Stimulated activated memory B cell treated with anti-CD40 and anti-IgM and Interleukin-4, amounts not matched to agents 10 μg/mL and 1 μg/mL and 100 μg/mL, for 72 hours (primary cell): ENCODE measurements at regions not wholly inside any gene's neighbourhood (a gene's known extent, or its start where the extent isn't known, plus 50 kb on each side); places are given as distances from the start of the nearest gene placed in this dataset.
A peak's percentile ranks its signal among the peaks of the same experiment; 100 is the strongest.

Experiments
- ATAC-seq: fragments of 150-1000 bp; cut with Tn5 transposase; 2 replicates; pipeline ENCODE4 v1.10.0; 2021
- H3K27ac Mint-ChIP-seq: one replicate; pipeline ENCODE4 v1.8.0; 2022; ENCODE audit warnings: mild to moderate bottlenecking, mixed read lengths
- H3K27me3 Mint-ChIP-seq: one replicate; pipeline ENCODE4 v1.8.0; 2022; ENCODE audit warnings: mixed read lengths
- H3K36me3 Mint-ChIP-seq: one replicate; pipeline ENCODE4 v1.8.0; 2022; ENCODE audit warnings: mixed read lengths
- H3K4me1 Mint-ChIP-seq: one replicate; pipeline ENCODE4 v1.8.0; 2022; ENCODE audit warnings: mixed read lengths
- H3K4me3 Mint-ChIP-seq: one replicate; pipeline ENCODE4 v1.8.0; 2022; ENCODE audit warnings: mild to moderate bottlenecking, moderate library complexity, mixed read lengths
- H3K9me3 Mint-ChIP-seq: one replicate; pipeline ENCODE4 v1.8.0; 2022; ENCODE audit warnings: mixed read lengths

DNA sequence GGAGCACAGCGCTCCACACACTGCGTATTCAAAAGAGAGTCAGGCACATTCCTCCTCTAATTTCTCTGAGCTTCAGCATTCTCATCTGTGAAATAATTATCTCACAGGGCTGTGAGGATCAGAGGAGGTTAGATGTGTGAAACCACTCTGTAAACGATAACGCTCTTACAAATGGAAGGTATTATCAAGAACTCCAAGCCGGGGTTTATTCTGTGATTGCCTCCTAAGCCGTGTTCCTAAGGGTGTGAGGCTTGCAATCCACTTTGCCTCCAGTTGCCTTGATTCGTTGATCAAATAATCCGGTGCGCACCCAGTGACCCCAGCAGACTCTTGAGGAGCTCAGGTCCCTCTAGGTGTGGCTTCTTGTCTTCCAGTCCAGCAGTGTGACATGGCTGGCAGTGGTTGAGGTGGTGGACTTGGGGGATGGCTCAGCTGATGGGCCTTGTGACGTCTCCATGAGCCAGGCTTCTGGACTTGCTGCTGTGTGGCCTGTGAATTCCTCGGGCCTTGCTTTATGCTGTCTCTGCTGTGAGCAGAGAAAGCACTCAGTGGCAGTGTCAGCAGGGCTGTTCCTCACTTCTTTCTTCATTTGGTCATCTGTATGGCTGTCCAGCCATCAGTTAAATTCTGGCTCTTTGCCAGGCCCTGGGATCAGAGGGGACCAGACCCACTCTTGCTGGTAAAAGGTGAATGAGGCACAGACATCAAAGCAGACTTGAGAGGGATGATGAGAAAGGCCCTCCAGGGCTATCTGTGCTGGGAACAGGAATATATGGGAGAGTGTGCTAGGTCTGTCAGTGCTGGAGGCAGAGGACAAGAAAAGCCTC lies 71.0 kb downstream of the SLC25A47 start:
- Mint-ChIP-seq H3K27me3 (no peaks in the 10 kb centered on the region), H3K4me1 (peaks cover 2% of the 10 kb centered on the region), H3K4me3 (no peak overlapping the region), H3K9me3 (no peaks in the 10 kb centered on the region), H3K36me3 (peaks cover 28% of the 10 kb centered on the region), H3K27ac (no peak overlapping the region)
- no peak for ATAC-seq

- Mint-ChIP-seq H3K27ac (no peak overlapping the region), H3K4me3 (no peak overlapping the region), H3K27me3 (no peaks in the 10 kb centered on the region), H3K4me1 (peaks cover 12% of the 10 kb centered on the region), H3K9me3 (no peaks in the 10 kb centered on the region), H3K36me3 (peaks cover 28% of the 10 kb centered on the region)
- ATAC-seq = no peak
Observed at GRCh38 chr14:100394886-100395672, 71.9 kb downstream of the SLC25A47 start.

GRCh38 chr14:100396266-100396795 lies 73.2 kb downstream of the SLC25A47 start:
- ATAC-seq = no peak
- Mint-ChIP-seq H3K9me3 (no peaks in the 10 kb centered on the region), H3K27ac (no peak overlapping the region), H3K4me3 (no peak overlapping the region), H3K27me3 (no peaks in the 10 kb centered on the region), H3K4me1 (peaks cover 12% of the 10 kb centered on the region), H3K36me3 (peaks cover 21% of the 10 kb centered on the region)

DNA sequence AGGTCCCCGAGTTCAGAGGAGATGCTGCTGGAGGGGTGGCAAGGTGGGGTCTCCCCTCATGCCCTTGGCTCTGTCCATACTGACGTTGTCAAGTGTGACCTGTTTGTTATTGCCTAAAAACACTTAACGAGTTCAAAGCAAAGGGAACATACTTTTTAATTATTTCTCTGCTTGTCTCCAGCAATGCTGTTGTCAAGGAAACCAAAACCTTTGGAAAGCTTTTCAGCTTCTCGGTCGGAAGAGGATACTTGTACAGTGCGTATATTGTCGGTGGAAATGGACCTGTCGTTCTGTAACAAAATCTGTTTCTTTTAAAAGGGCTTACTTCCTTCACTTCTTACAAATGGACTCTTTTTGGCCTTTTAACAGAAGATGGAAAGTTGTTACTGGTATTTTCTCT lies 73.9 kb downstream of the SLC25A47 start:
- H3K9me3 Mint-ChIP-seq = no peaks in the 10 kb centered on the region
- no peak overlapping the region for H3K27ac Mint-ChIP-seq
- H3K4me3 Mint-ChIP-seq = no peak overlapping the region
- peaks cover 12% of the 10 kb centered on the region for H3K4me1 Mint-ChIP-seq
- no peaks in the 10 kb centered on the region for H3K27me3 Mint-ChIP-seq
- peaks cover 18% of the 10 kb centered on the region for H3K36me3 Mint-ChIP-seq
- ATAC-seq = no peak

GRCh38 chr14:100398044-100398443 lies 74.9 kb downstream of the SLC25A47 start:
- peaks cover 14% of the 10 kb centered on the region for H3K36me3 Mint-ChIP-seq
- no peak overlapping the region for H3K27ac Mint-ChIP-seq
- no peaks in the 10 kb centered on the region for H3K9me3 Mint-ChIP-seq
- no peaks in the 10 kb centered on the region for H3K27me3 Mint-ChIP-seq
- peaks cover 12% of the 10 kb centered on the region for H3K4me1 Mint-ChIP-seq
- H3K4me3 Mint-ChIP-seq = no peak overlapping the region
- ATAC-seq = no peak

DNA sequence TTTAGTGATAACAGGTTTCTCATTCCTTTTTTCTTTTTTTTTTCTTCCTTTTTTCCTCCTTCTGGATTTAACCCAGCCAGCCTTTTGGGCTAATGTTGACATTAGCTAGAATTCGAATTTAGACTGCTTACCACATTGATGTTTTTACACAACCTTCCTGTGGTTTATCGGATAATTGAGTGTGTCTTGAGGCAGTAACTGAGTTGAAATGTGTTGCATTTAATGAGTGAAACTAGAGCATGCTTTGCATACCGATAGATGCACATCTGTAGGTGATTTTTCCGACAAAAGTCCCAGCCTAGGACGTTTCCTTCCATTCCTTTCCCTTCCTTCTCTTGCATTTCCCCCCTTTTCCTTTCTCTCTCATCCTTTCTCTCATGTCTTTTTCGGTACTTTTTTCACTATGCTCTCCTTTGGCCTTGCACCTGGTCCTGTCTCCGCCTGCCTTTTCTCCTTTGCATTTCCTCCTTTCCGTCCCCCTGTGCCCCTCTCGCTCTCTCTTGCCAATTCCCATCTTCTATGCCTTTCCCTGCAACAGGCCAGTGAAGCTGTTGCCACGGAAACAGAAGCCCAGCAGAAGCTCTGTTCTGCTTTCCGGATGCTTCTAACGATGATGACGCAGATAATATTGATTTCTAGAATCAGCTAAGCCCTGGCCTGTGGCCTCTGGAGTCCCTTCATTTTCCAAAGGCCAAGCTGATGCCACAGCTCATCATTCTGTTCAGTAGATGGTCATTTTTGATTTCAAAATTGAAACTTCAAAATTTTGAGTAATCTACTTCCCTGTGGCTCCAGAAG lies 76.1 kb downstream of the SLC25A47 start:
- peak overlapping the region; percentile 8 for H3K27ac Mint-ChIP-seq
- peaks cover 12% of the 10 kb centered on the region for H3K4me1 Mint-ChIP-seq
- H3K4me3 Mint-ChIP-seq = no peak overlapping the region
- H3K9me3 Mint-ChIP-seq = no peaks in the 10 kb centered on the region
- no peaks in the 10 kb centered on the region for H3K27me3 Mint-ChIP-seq
- peaks cover 14% of the 10 kb centered on the region for H3K36me3 Mint-ChIP-seq
- ATAC-seq = no peak

- no peaks in the 10 kb centered on the region for H3K27me3 Mint-ChIP-seq
- no peaks in the 10 kb centered on the region for H3K9me3 Mint-ChIP-seq
- no peak for ATAC-seq
- H3K4me1 Mint-ChIP-seq = peaks cover 12% of the 10 kb centered on the region
- H3K27ac Mint-ChIP-seq = peak overlapping the region; percentile 8
- peaks cover 14% of the 10 kb centered on the region for H3K36me3 Mint-ChIP-seq
- H3K4me3 Mint-ChIP-seq = no peak overlapping the region
Observed at GRCh38 chr14:100400115-100400514, 77.0 kb downstream of the SLC25A47 start.

DNA sequence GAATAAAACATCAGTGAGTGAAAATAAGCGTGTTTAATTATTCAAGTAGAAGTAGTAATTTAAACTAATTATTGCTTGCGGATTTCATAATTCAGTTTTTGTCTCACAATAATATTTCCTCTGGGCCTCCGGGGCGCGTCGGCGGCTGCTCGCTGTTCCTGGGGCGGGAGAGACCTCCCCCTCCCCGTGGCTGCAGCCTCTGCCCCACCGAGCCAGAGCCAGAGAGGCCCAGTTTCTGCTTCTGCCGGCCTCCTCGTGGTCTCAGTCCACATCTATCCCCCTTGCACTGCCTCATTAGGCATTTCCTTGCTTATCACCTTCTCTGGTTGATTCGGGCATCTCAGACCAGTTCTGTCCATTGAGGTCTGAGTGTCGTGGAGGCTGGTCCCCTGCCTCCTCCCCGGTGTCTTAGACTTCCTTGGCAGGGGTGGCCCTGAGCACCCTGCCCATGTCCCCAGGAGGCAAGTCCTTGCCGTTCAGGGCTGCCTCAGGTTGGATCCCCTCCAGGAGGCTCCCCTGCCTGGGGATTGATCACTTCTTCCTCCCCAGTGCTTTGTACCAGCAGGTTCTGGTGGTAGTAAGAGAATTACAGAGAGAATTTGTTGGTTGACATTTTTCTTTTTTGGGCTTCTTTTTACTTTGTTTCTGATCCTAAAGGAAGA lies 78.0 kb downstream of the SLC25A47 start:
- ATAC-seq = no peak
- Mint-ChIP-seq H3K4me1 (peaks cover 13% of the 10 kb centered on the region), H3K36me3 (peaks cover 14% of the 10 kb centered on the region), H3K27ac (no peak overlapping the region), H3K9me3 (no peaks in the 10 kb centered on the region), H3K4me3 (no peak overlapping the region), H3K27me3 (no peaks in the 10 kb centered on the region)

DNA sequence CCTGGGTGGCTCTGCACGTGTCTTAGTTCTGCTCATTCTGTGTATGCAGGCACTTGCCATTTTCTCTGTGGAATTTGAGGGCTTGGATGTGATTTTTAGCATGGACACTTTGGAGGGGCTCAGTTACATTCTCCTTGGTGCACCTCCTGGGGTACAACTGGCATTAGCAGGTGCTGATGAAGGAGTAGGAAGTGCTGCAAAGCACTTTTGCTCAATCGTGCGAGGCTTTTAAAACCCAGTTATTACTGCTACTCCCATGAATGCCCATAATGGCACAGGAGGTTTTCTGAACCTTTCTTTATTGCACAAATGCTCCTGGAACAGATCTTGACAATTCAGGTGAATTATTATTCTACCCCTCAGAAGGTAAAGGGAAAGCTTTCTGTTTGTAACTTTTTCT lies 78.7 kb downstream of the SLC25A47 start:
- Mint-ChIP-seq H3K9me3 (no peaks in the 10 kb centered on the region), H3K4me3 (no peak overlapping the region), H3K27ac (no peak overlapping the region), H3K36me3 (peaks cover 9% of the 10 kb centered on the region), H3K4me1 (peaks cover 20% of the 10 kb centered on the region), H3K27me3 (no peaks in the 10 kb centered on the region)
- no peak for ATAC-seq

DNA sequence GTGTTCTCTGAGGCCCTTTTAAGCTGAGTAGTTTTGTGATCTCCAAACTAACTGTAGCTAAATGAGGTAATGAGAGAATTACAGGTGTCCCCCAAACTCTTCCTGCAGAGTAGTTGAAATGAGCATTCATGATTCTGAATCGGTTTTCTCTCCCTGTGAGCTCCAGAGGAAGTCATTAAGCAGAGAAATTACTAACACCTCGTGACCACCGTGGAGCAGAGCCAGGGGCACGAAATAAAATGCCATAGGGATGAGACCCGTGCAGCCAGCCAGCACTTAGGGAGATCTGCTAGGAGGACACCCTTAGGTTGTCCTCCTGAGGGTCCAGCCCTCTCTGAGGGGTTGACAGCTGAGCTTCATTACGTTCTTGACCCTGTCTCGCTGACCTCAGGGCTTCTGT lies 79.5 kb downstream of the SLC25A47 start:
- H3K27ac Mint-ChIP-seq = no peak overlapping the region
- no peaks in the 10 kb centered on the region for H3K9me3 Mint-ChIP-seq
- peaks cover 25% of the 10 kb centered on the region for H3K4me1 Mint-ChIP-seq
- H3K27me3 Mint-ChIP-seq = no peaks in the 10 kb centered on the region
- H3K4me3 Mint-ChIP-seq = no peak overlapping the region
- H3K36me3 Mint-ChIP-seq = peaks cover under 1% of the 10 kb centered on the region
- ATAC-seq = no peak

DNA sequence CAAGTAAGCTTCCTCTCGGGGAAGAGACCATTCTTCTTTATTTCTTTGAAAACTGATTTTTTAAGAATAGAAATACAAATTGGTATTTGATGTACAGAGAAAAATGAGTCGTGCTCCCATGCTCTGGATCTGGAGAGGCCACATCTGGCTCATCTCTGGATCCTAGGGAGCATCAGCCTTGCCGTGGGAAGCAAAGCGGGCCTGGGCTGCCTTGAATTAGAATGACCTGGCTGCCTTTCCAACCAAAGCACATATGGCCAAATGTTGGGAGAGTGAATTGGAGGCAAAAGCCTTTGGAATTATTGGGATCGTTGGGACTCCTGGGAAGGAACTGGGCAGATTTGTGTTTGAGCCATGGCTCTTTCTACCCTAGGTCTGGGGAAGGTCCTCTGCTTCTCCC lies 80.0 kb downstream of the SLC25A47 start:
- Mint-ChIP-seq H3K27me3 (no peaks in the 10 kb centered on the region), H3K4me3 (no peak overlapping the region), H3K9me3 (no peaks in the 10 kb centered on the region), H3K4me1 (peaks cover 30% of the 10 kb centered on the region), H3K36me3 (no peaks in the 10 kb centered on the region), H3K27ac (no peak overlapping the region)
- ATAC-seq = no peak

- H3K27ac Mint-ChIP-seq = no peak overlapping the region
Observed at GRCh38 chr14:100403802-100404365, 80.7 kb downstream of the SLC25A47 start.

DNA sequence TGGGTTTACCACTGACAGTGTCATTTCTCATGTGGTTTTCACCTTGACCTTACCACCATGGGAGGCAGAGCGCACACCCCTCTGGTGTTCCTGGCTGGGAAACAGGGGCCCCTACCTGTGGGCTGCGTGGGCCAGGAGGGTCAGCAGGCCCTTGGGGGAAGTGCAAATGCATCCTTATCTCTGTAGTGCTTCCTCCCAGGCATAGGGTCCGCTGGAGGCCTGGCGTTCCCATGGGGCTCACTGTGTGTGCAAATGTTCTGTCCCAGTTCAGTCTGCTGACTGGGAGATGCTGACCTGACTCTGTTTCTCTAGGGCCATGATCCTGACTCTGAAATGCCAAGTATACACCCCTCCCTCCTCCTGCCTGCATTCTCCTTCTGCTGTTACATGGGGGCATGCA lies 81.3 kb downstream of the SLC25A47 start:
- Mint-ChIP-seq H3K27ac (no peak overlapping the region), H3K27me3 (no peaks in the 10 kb centered on the region), H3K9me3 (no peaks in the 10 kb centered on the region), H3K4me3 (no peak overlapping the region), H3K4me1 (peaks cover 25% of the 10 kb centered on the region), H3K36me3 (no peaks in the 10 kb centered on the region)
- no peak for ATAC-seq

More at GRCh38 chr14:100403802-100404365, 80.7 kb downstream of the SLC25A47 start:
- Mint-ChIP-seq H3K27me3 (no peaks in the 10 kb centered on the region), H3K4me3 (no peak overlapping the region), H3K36me3 (no peaks in the 10 kb centered on the region), H3K9me3 (no peaks in the 10 kb centered on the region), H3K4me1 (peaks cover 31% of the 10 kb centered on the region)
- no peak for ATAC-seq

DNA sequence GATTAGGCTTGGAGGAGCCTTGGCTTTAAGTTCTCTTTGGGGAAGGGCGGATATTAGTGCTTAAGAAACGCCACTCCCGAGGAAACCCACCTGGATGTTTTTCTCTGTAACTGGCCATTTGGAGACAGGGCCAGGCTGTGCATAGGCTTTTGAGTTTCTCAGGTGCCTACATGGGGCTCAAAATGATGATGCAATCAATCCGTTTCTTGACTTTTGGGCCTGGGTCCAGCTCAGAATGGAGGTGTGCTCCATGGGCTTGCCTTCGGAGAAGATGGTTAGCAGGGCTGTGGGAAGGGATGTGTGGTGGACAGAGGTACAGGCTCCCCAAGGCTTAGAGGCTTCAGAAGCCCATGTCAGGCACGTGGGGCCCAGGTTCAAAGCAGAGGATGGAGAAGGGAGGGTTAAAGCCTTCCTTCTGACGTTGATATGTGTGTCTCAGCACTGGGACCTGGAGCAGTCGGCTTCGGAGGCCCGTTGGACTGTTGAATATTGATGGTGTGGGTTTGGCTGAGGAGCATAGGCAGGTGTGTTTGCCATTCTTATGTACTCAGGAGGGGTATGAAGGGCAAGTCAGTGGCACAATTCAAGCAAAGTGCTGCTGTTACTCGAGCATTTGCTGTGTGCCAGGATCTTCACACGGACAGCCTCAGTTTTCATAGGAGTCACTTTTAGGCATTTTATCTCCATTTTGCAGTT lies 82.8 kb downstream of the SLC25A47 start:
- no peaks in the 10 kb centered on the region for H3K36me3 Mint-ChIP-seq
- no peak for ATAC-seq
- H3K4me3 Mint-ChIP-seq = no peak overlapping the region

More for the DNA sequence above, 82.8 kb downstream of the SLC25A47 start:
- Mint-ChIP-seq H3K4me1 (peaks cover 19% of the 10 kb centered on the region), H3K27ac (no peak overlapping the region), H3K27me3 (no peaks in the 10 kb centered on the region), H3K9me3 (no peaks in the 10 kb centered on the region)
